Skeletal muscle satellite cell (primary cell): ENCODE measurements at regions not wholly inside any gene's neighbourhood (a gene's known extent, or its start where the extent isn't known, plus 50 kb on each side); places are given as distances from the start of the nearest gene placed in this dataset.

Experiments
- H3K27me3 ChIP-seq: 2 replicates; pipeline ENCODE4 v1.7.0; 2013; ENCODE audit warnings: low read length; ENCODE audit not compliant: control insufficient read depth, insufficient read depth
- H3K36me3 ChIP-seq: 2 replicates; pipeline ENCODE4 v1.7.0; 2013; ENCODE audit warnings: mild to moderate bottlenecking, control low read depth, low read length; ENCODE audit not compliant: insufficient read depth
- H3K4me1 ChIP-seq: 2 replicates; pipeline ENCODE4 v1.7.0; 2013; ENCODE audit warnings: low read length; ENCODE audit not compliant: control insufficient read depth, insufficient read depth
- H3K4me2 ChIP-seq: 2 replicates; pipeline ENCODE4 v1.7.0; 2013; ENCODE audit warnings: mild to moderate bottlenecking, low read length
- H3K4me3 ChIP-seq: 2 replicates; pipeline ENCODE4 v1.7.0; 2013; ENCODE audit warnings: low read length
- H3K9ac ChIP-seq: 2 replicates; pipeline ENCODE4 v1.7.0; 2013; ENCODE audit warnings: mild to moderate bottlenecking, low read depth, low read length, moderate library complexity
- H3K9me3 ChIP-seq: replicated peaks from 2 replicates; pipeline ENCODE4 v1.7.0; 2013; ENCODE audit warnings: mild to moderate bottlenecking, control low read depth, low read length

- no peaks in the 10 kb centered on the region for H3K9me3 ChIP-seq
- H3K4me1 ChIP-seq = no peaks in the 10 kb centered on the region
- H3K27me3 ChIP-seq = peaks cover 24% of the 10 kb centered on the region
- no peak overlapping the region for H3K4me3 ChIP-seq
- H3K9ac ChIP-seq = no peak overlapping the region
- H3K4me2 ChIP-seq = no peak overlapping the region
- H3K36me3 ChIP-seq = no peaks in the 10 kb centered on the region
Observed at GRCh38 chr1:25073640-25074270, 143.7 kb upstream of the RUNX3 start.

- Histone ChIP-seq H3K4me3 (no peak overlapping the region), H3K4me2 (no peak overlapping the region)
Observed at GRCh38 chr1:25072461-25072860, 142.4 kb upstream of the RUNX3 start.

GRCh38 chr1:25068829-25069228 lies 138.8 kb upstream of the RUNX3 start:
- Histone ChIP-seq H3K4me3 (no peak overlapping the region), H3K4me2 (no peak overlapping the region), H3K9ac (no peak overlapping the region), H3K27me3 (peaks cover 53% of the 10 kb centered on the region), H3K36me3 (no peaks in the 10 kb centered on the region), H3K9me3 (no peaks in the 10 kb centered on the region), H3K4me1 (peaks cover 5% of the 10 kb centered on the region)

More at GRCh38 chr1:25072461-25072860, 142.4 kb upstream of the RUNX3 start:
- H3K27me3 ChIP-seq = peaks cover 28% of the 10 kb centered on the region
- H3K9me3 ChIP-seq = no peaks in the 10 kb centered on the region
- H3K4me1 ChIP-seq = no peaks in the 10 kb centered on the region
- no peak overlapping the region for H3K9ac ChIP-seq
- H3K36me3 ChIP-seq = no peaks in the 10 kb centered on the region

GRCh38 chr1:25068316-25068715 lies 138.2 kb upstream of the RUNX3 start:
- no peak overlapping the region for H3K4me2 ChIP-seq
- H3K27me3 ChIP-seq = peaks cover 55% of the 10 kb centered on the region
- no peak overlapping the region for H3K9ac ChIP-seq
- no peaks in the 10 kb centered on the region for H3K36me3 ChIP-seq
- H3K4me1 ChIP-seq = peaks cover 5% of the 10 kb centered on the region
- no peak overlapping the region for H3K4me3 ChIP-seq
- H3K9me3 ChIP-seq = no peaks in the 10 kb centered on the region

GRCh38 chr1:25067518-25068251 lies 137.6 kb upstream of the RUNX3 start:
- Histone ChIP-seq H3K4me3 (no peak overlapping the region), H3K4me1 (peaks cover 5% of the 10 kb centered on the region), H3K36me3 (no peaks in the 10 kb centered on the region), H3K27me3 (peaks cover 57% of the 10 kb centered on the region), H3K4me2 (no peak overlapping the region), H3K9me3 (no peaks in the 10 kb centered on the region), H3K9ac (no peak overlapping the region)

GRCh38 chr1:25066731-25067517 lies 136.8 kb upstream of the RUNX3 start:
- H3K9ac ChIP-seq = no peak overlapping the region
- H3K36me3 ChIP-seq = no peaks in the 10 kb centered on the region
- peaks cover 5% of the 10 kb centered on the region for H3K4me1 ChIP-seq
- no peak overlapping the region for H3K4me2 ChIP-seq
- no peak overlapping the region for H3K4me3 ChIP-seq
- H3K27me3 ChIP-seq = peaks cover 62% of the 10 kb centered on the region
- no peaks in the 10 kb centered on the region for H3K9me3 ChIP-seq

- H3K4me1 ChIP-seq = peaks cover 5% of the 10 kb centered on the region
- no peaks in the 10 kb centered on the region for H3K36me3 ChIP-seq
- no peaks in the 10 kb centered on the region for H3K9me3 ChIP-seq
- H3K27me3 ChIP-seq = peaks cover 65% of the 10 kb centered on the region
- no peak overlapping the region for H3K4me3 ChIP-seq
- H3K4me2 ChIP-seq = no peak overlapping the region
- no peak overlapping the region for H3K9ac ChIP-seq
Observed at GRCh38 chr1:25066256-25066655, 136.2 kb upstream of the RUNX3 start.

- Histone ChIP-seq H3K36me3 (no peaks in the 10 kb centered on the region), H3K9ac (no peak overlapping the region), H3K4me2 (peak overlapping the region; percentile 25), H3K9me3 (no peaks in the 10 kb centered on the region), H3K27me3 (peaks cover 61% of the 10 kb centered on the region), H3K4me1 (peaks cover 5% of the 10 kb centered on the region), H3K4me3 (no peak overlapping the region)
Observed at GRCh38 chr1:25065795-25066238, 135.7 kb upstream of the RUNX3 start.

GRCh38 chr1:25065321-25065721 lies 135.2 kb upstream of the RUNX3 start:
- Histone ChIP-seq H3K9me3 (no peaks in the 10 kb centered on the region), H3K36me3 (no peaks in the 10 kb centered on the region), H3K27me3 (peaks cover 56% of the 10 kb centered on the region), H3K9ac (no peak overlapping the region), H3K4me2 (peak overlapping the region; percentile 25), H3K4me1 (peaks cover 5% of the 10 kb centered on the region), H3K4me3 (no peak overlapping the region)

GRCh38 chr1:25064465-25065240 lies 134.6 kb upstream of the RUNX3 start:
- H3K4me3 ChIP-seq = no peak overlapping the region
- H3K4me1 ChIP-seq = peaks cover 5% of the 10 kb centered on the region
- H3K4me2 ChIP-seq = no peak overlapping the region
- peaks cover 52% of the 10 kb centered on the region for H3K27me3 ChIP-seq
- no peaks in the 10 kb centered on the region for H3K36me3 ChIP-seq
- no peaks in the 10 kb centered on the region for H3K9me3 ChIP-seq
- H3K9ac ChIP-seq = no peak overlapping the region
